HG02852 (cell line): ENCODE measurements at regions not wholly inside any gene's neighbourhood (a gene's known extent, or its start where the extent isn't known, plus 50 kb on each side); places are given as distances from the start of the nearest gene placed in this dataset.
"Not testable (repeated sequence)": the region's sequence is repeated elsewhere in the genome, so short reads cannot be mapped to it uniquely, and the experiment has no call there.

Experiments used
- ATAC-seq: cut with Tn5 transposase; IDR thresholded peaks from one replicate; pipeline ENCODE4 v1.9.1; 2021; ENCODE audit warnings: mild to moderate bottlenecking, moderate library complexity; ENCODE audit not compliant: unreplicated experiment

DNA sequence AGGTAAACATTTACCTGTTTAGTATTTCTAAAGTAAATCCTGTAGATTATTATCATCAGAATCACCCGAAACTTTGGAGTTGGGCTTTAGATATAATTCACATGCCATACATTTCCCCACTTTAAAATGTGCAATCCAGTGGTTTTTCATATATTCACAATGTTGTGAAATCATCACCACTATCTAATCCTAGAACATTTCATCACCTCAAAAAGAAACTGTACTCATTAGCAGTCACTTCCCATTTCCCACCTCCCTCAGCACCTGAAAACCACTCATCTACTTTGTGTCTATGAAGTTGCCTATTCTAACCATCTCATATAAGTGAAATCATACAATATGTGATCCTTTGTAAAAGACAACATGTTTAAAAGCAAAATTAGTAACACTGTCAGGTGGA, 182.6 kb downstream of the FZD1 start:
- ATAC-seq: no peak

DNA sequence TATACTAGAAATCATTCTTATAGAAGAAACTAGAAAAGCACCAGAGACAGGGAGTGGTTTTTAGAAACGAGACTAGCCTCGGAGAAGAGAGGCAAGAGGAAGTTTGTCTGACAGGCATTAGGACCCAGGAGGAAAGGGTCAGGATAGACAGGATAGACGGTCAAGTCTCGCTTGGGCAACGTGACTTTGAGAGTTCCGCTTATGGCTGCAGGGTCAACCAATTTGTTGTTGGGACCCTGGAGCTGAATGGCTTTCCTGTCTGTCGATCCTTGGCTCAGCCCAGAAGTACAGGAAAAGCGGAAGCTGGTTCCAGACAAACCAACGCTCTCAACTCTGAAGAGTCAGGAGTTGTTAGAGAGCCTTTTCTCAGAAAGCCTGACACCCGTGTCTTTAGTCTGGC, 191.2 kb downstream of the FZD1 start:
- no peak for ATAC-seq

DNA sequence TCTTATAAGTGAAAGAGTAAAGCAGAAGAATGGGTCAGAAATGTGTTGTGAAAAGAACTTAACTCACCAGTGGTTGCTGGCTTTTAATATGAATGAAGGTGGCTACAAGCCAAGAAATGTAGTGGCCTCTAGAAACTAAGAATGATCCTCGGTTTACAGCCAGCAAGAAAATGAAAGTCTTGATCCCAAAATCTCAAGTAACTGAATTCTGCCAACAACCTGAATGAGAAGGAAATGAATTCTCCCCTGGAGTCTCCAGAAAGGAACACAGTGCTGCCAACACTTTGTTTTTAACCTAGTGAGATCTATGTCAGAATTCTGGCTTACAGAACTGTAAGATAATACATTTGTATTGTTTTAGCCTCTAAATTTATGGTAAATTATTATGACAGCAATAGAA, 193.0 kb downstream of the FZD1 start:
- ATAC-seq: no peak

DNA sequence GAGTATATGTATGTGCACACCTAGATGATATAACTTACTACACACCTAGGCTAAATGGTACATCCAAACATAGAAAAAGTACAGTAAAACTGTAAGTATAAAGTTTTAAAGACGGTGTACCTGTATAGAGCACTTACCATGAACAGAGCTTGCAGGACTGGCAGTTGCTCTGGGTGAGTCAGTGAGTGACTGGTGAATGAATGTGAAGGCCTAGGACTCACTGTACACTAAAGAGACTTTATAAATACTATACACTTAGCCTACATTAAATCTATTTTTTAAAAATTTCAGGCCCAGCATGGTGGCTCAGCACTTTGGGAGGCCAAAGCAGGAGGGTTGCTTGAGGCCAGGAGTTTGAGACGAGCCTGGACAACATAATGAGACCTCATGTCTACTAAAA, 195.3 kb downstream of the FZD1 start:
- ATAC-seq: no peak

DNA sequence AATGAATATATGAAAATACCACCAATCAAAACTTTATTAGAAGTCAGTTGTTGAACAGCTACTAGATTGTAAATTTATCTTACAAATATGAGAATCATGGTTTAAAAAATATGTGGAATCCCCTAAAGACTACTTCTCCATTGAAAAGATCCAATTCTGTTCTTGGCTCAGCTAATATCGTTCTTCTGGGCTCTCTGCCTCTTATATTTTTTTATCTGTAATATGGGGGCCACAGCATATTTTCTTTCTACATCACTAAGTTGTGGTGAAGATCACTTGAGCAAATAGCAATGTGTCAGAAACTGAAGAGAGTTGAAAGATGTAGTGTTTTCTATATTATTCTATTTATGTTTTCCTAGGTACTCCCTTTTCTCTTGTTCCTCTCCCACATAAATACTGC, 198.1 kb downstream of the FZD1 start:
- ATAC-seq: no peak

DNA sequence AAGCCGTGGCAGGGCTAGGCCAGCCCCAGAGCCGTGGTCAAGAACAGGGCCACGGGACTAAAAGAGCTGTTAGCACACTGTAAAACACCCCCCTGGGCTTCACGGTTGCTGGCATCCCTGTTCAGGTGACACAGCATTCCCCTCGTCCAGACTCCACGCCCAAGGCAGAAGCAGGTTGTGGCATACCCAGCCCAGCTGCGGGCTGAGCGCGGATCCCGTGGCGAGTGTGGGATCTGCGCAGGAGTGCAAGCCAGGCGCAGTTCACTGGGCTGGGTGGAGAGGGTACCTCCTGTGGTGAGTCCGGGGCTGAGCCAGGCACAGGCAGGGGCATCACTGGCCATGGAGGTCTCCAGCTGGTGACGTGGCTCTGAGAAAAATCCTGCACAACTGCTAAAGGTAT, 199.1 kb downstream of the FZD1 start:
- ATAC-seq: no peak

DNA sequence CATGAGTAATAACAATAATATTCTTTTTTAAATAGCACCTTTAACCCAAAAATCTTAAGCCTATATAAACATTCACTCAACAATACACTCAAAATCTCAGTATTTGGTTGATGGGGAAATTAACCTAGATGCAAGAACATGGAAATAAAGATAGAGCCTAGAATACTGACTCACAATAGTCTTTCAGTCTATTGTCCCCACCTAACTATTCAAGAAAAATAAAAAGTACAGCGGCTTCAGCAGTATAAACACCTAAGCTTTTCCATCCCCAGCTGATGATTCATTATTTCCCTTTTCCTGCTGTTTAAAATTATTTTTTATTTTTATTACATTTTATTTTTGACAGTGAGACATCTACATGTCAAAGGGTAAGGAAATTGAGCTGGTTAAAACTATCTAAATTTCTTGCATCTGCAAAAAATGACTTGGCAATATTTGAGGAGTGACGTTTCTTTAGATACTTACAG, 201.4 kb downstream of the FZD1 start:
- no peak for ATAC-seq

DNA sequence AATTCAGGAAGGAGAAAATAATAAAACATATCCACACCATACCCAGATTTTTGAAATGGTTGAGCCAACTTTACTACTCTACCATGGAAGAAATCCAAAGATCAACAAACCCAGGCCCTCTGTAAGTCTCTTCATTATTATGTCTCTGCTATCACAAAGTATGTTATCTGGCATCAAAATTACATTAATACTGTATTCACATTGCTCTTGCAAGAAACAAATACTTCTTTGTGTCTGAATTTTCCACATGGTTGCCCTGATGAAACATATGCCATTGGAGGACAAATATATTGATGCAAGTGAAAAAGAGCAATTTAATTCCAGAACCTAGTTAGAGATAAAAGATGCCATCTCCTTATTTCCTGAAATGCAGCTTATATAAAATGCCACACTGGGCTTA, 204.0 kb downstream of the FZD1 start:
- ATAC-seq: no peak

DNA sequence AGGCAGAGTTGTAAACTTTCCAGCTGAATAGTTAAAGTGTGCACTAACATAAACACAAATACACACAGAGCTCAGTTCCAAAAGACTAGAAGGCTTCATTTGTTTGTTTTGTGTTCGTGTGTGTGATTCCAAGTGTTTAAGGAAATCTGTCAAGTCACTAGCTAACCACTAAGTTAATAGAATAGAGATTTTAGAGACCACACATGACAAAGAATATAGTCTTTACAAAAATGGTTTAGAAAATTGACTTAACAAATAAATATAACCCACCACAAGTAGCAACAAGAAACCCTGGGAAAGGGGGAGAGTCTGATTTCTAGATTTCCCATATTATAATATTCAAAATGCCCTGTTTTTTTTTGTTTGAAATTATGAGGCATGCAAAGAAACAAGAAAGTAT, 209.4 kb downstream of the FZD1 start:
- ATAC-seq: no peak

DNA sequence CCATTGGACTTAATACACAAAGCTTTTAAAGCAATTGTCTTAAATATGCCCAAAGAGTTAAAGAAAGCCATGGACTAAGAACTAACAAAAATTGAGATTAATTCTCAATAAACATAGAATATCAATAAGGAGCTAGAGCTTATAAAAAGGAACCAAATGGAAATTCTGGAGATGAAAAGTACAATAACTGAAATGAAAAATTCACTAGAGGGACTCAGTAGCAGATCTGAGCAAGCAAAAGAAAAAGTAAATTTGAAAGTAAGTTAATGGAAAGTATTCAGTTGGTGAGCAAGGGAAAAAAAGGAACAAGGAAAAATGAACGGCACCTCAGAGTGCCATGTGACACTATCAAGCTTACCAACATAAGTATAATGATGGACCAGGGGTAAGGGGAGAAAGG, 209.8 kb downstream of the FZD1 start:
- no peak for ATAC-seq

DNA sequence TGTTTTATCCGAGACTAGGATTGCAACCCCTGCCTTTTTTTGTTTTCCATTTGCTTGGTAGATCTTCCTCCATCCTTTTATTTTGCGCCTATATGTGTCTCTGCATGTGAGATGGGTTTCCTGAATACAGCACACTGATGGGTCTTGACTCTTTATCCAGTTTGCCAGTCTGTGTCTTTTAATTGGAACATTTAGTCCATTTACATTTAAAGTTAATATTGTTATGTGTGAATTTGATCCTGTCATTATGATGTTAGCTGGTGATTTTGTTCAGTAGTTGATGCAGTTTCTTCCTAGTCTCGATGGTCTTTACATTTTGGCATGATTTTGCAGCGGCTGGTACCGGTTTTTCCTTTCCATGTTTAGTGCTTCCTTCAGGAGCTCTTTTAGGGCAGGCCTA, 216.2 kb downstream of the FZD1 start:
- not testable (repeated sequence) for ATAC-seq

DNA sequence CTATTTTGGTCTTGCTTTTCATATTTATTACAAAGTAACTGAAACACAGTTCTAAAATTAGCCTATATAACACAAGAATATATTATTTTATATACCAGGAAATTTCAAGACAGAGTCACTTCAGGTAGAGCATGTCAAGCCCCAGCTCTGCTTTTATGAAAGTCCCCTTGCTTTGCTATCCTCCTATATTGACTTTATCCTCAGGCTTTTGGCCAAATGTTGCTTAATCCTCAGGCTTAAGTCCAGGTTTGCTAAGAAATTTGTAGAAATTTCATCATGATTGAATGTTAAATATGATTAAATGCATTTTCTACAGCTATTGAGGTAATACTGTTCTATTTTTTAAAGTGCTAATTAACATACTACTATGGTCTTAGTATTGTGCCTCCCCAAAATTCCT, 227.6 kb downstream of the FZD1 start:
- ATAC-seq: no peak

DNA sequence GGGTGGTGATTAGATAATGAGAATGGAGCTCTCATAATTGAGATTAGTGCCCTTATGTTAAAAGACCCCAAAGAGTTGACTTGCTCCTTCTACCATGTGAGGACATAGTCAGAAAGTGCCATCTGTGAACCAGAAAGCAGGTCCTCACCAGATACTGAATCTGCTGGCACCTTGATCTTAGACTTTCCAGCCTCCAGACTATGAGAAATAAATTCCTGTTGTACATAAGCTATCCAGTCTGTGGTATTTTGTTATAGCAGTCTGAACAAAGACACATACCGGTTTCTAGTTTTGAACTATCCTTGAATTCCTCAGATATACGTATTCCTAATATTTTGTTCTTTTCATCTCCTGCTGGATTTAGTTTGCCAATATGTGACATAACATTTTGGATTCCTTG, 228.1 kb downstream of the FZD1 start:
- ATAC-seq: no peak

DNA sequence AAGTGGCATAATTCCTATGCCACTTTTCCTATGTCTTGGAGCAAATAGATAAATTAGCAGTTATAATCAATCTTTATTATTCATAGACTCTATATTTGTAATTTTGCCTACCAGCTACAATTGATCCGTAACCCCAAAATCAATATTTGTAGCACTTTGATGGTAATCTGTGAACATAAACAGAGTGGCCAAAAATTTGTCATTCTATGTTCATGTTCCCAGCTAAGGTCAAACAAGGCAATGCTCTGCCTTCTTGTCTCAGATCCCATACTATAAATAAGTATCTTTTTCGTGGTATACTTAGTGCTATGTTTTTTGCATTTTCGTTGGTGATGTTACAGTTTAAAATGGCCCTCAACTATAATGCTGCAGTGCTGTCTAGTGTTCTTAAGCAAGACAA, 228.5 kb downstream of the FZD1 start:
- ATAC-seq: no peak

DNA sequence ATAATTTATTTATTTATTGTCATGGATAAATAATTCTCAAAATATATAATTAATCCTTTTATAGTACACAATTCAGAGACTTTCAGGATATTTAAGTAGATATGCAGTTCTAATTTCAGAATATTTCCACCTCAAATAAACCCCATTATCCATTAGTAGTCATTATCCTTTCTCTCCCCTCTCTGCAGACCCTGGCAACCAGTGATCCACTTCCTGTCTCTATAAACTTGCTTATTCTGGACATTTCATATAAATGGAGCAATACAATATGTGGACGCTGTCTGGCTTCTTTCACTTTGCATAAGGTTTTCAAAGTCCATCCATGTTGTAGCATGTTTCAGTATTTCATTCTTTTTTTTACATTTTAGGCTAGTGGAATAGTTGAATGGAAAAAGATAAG, 230.2 kb downstream of the FZD1 start:
- no peak for ATAC-seq

DNA sequence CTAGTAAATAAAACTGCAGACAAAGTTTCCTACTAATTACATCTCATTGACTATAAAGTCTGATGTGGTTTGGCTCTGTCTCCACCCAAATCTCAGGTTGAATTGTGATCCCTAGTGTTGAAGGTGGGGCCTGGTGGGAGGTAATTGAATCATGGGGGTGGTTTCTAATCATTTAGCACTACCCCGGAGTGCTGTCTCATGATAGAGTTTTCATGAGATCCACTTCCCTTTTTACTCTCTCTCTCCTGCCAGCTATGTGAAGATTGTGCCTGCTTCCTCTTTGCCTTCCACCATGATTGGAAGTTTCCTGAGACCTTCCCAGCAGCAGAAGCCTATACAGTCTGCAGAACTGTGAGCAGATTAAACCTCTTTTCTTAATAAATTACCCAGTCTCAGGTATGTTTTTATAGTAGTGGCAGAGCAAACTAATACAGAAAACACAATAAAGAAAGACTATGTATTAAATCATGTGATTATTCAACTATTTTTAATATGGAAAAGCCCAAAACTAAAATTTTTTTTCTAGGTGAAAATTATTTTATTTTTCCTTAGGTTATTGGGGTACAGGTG, 232.1 kb downstream of the FZD1 start:
- ATAC-seq: no peak

DNA sequence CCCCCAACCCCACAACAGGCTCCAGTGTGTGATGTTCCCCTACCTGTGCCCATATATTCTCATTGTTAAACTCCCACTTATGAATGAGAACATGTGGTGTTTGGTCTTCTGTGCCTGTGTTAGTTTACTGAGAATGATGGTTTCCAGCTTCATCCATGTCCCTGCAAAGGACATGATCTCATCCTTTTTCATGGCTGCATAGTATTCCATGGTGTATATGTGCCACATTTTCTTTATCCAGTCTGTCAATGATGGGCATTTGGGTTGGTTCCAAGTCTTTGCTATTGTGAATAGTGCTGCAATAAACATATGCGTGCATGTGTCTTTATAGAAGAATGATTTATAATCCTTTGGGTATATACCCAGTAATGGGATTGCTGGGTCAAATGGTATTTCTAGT, 233.0 kb downstream of the FZD1 start:
- ATAC-seq: not testable (repeated sequence)

DNA sequence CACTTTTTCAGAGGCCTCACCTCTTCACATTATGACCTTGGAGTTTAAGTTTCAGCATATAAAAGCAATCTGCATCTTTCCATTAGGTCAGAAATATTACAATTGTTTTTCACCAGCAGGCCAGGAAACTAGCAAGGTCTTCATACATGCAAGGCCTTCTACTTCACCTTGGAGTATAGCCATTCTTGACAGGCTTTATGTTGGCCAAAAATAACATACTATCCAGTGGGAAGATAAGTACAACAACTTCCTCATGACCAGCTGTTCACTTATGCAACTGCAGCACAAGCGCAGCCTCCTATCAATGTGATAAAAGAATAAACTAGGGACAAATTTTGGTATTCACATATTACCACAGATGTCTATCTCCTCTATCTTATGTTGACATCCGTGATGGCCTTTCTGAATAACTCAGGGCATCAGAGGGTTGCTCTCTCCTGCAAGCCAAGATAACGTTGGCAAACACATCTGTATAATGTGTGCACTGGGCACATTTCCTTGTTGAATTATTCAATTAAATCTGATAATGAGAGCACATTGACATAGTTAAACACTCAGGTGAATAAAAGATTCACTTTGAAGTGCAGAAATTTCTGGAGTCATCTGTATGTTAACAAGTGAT, 239.8 kb downstream of the FZD1 start:
- ATAC-seq: no peak

DNA sequence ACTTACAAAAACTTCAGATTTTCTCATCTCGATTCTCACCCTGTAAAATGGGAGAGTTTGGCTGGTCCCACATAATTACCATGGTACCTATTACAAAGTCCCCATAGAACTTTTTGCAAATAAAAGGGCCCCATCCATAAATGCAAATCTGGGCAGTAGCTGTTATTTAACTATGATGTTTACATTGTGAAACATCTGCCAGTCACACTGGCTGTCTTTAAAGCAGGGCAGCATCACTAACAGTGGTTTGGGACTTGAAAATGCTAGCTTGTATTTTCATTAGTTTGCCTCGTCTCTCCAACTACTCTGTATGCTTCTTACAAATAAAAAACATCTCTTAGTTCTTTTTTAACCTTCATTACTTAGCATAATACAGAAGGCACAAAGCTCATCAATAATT, 240.7 kb downstream of the FZD1 start:
- ATAC-seq: no peak

DNA sequence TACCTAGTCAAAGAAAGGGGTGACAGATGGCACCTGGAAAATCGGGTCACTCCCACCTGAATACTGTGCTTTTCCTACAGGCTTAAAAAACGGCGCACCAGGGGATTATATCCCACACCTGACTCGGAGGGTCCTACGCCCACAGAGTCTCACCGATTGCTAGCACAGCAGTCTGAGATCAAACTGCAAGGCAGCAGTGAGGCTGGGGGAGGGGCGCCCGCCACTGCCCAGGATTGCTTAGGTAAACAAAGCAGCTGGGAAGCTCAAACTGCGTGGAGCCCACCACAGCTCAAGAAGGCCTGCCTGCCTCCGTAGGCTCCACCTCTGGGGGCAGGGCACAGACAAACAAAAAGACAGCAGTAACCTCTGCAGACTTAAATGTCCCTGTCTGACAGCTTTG, 242.7 kb downstream of the FZD1 start:
- not testable (repeated sequence) for ATAC-seq

DNA sequence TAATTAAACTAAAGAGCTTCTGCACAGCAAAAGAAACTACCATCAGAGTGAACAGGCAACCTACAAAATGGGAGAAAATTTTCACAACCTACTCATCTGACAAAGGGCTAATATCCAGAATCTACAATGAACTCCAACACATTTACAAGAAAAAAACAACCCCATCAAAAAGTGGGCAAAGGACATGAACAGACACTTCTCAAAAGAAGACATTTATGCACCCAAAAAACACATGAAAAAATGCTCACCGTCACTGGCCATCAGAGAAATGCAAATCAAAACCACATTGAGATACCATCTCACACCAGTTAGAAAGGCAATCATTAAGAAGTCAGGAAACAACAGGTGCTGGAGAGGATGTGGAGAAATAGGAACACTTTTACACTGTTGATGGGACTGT, 247.6 kb downstream of the FZD1 start:
- not testable (repeated sequence) for ATAC-seq

DNA sequence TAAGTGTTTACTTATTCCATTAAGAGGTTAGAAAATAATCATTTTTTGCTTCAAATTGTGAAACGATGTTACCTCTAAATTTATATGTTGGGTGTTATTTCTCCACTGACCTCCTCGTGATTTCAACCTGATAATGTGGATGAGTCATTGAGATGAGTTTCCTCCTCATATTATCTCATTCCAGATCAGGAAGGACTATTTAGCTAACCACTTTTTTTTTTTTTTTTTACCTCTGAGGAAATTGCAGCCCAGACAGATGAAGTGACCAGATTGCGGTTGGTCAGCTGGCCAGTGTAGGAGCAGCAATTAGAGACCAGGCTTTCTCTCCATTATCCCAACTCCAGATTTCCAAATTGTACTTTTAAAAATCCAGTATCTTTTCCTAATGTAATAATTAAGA, 248.7 kb downstream of the FZD1 start:
- ATAC-seq: no peak

DNA sequence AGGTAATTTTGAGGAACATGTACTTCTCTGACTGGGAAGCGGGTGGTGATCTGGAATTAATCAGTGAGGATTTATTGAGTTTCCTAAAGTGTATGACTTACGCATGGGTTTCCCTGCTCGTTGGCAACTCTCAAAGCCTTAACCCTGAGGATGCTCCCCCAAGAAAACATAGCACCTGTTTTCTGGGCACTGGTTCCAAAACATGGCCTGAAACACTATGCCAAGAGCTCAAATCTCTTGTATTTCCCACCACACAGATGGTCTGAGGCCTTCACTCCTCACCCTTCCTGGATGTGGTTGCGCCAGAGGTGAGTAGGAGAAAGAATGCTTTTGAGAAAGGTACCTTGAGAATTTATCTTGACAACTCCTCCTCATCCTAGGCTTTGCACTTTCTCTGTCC, 250.4 kb downstream of the FZD1 start:
- ATAC-seq: no peak
